Fibroblast of lung (primary cell): ENCODE measurements at regions not wholly inside any gene's neighbourhood (a gene's known extent, or its start where the extent isn't known, plus 50 kb on each side); places are given as distances from the start of the nearest gene placed in this dataset.

ENCODE experiments used
- CTCF ChIP-seq, 2 donors: IDR thresholded peaks in 1 of 2; conservative IDR thresholded peaks in 1 of 2; 1 replicate in 1 of 2; 2 replicates in 1 of 2; pipeline ENCODE4 v1.5.1; 2011 to 2012; ENCODE audit warnings: low read length in 2 of 2, control low read depth in 1 of 2, inconsistent platforms in 1 of 2, low read depth in 1 of 2, mild to moderate bottlenecking in 1 of 2
- EZH2 ChIP-seq: IDR thresholded peaks from 2 replicates; pipeline ENCODE4 v1.5.1; 2012; ENCODE audit warnings: low read length, control low read depth, mild to moderate bottlenecking; ENCODE audit errors: missing control alignments

GRCh38 chr14:98217530-98217929 lies 1054.5 kb downstream of the BCL11B start:
- no peak for TF ChIP-seq EZH2
- TF ChIP-seq CTCF (conservative IDR thresholded peaks at IDR 0.05 in 1 of 2, IDR thresholded peaks at IDR 0.05 in 1 of 2; ENCODE audit: low read depth in 1 of 2, low read length in 2 of 2), result no peak
